ENCODE measurements at regions not wholly inside any gene's neighbourhood (a gene's known extent, or its start where the extent isn't known, plus 50 kb on each side); places are given as distances from the start of the nearest gene placed in this dataset.

DNA sequence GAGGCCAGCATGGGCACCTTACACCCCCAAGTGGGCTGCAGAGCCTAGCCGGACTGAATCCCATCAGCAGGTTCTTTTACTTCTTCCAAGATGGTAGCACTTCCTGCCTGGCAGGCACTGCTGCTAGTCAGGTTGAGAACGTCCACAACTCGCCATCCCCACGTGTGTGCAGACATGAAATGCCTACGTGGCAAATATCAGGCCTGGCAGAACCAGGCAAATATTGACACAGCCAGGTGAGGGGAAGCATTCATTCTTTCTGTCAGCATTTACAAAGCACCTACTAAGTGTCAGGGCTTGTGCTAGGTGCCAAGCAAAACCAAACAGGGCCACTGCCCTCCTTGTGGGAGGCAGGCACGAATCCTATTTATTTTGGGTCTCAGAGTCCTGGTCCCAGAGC, 52.3 kb upstream of the SIM2 start:
- H3K4me2 ChIP-seq (ENCODE audit: low read depth, low read length, poor library complexity, severe bottlenecking) = no peak overlapping the region
- no peaks in the 10 kb centered on the region for H3F3A ChIP-seq (ENCODE audit: insufficient read depth)
- no peak overlapping the region for H3K9ac ChIP-seq (ENCODE audit: low read length)
- no peak overlapping the region for H3K4me3 ChIP-seq (ENCODE audit: insufficient read depth, low read length, poor library complexity, severe bottlenecking)
- no peaks in the 10 kb centered on the region for H3K27me3 ChIP-seq (ENCODE audit: low read length)
- H3K27ac ChIP-seq (ENCODE audit: low read depth, low read length) = no peak overlapping the region
- no peaks in the 10 kb centered on the region for H3K36me3 ChIP-seq (ENCODE audit: low read length)
- H3K9me3 ChIP-seq (ENCODE audit: insufficient read depth, low read length) = no peaks in the 10 kb centered on the region
- TF ChIP-seq, protein P1, sequence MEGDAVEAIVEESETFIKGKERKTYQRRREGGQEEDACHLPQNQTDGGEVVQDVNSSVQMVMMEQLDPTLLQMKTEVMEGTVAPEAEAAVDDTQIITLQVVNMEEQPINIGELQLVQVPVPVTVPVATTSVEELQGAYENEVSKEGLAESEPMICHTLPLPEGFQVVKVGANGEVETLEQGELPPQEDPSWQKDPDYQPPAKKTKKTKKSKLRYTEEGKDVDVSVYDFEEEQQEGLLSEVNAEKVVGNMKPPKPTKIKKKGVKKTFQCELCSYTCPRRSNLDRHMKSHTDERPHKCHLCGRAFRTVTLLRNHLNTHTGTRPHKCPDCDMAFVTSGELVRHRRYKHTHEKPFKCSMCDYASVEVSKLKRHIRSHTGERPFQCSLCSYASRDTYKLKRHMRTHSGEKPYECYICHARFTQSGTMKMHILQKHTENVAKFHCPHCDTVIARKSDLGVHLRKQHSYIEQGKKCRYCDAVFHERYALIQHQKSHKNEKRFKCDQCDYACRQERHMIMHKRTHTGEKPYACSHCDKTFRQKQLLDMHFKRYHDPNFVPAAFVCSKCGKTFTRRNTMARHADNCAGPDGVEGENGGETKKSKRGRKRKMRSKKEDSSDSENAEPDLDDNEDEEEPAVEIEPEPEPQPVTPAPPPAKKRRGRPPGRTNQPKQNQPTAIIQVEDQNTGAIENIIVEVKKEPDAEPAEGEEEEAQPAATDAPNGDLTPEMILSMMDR (IDR thresholded peaks at IDR 0.05; ENCODE audit: insufficient read depth, low read length, poor library complexity, severe bottlenecking) = no peak
- TF ChIP-seq EZH2phosphoT487 (conservative IDR thresholded peaks at IDR 0.05; ENCODE audit: low read length) = no peak
- no peaks in the 10 kb centered on the region for H4K20me1 ChIP-seq (ENCODE audit: low read depth, low read length)
- H3K9me2 ChIP-seq (replicated peaks; ENCODE audit: insufficient read depth, low read length) = no peaks in the 10 kb centered on the region
- no peak overlapping the region for H2AFZ ChIP-seq (ENCODE audit: low read depth, low read length, severe bottlenecking)
- H3K79me2 ChIP-seq (ENCODE audit: insufficient read depth, low read length) = no peaks in the 10 kb centered on the region

GRCh38 chr21:36647279-36648093, 51.4 kb upstream of the SIM2 start:
- H3K79me2 ChIP-seq (ENCODE audit: insufficient read depth, low read length) = no peaks in the 10 kb centered on the region
- no peaks in the 10 kb centered on the region for H3K9me3 ChIP-seq (ENCODE audit: insufficient read depth, low read length)
- no peak overlapping the region for H3K9ac ChIP-seq (ENCODE audit: low read length)
- H3K27ac ChIP-seq (ENCODE audit: low read depth, low read length) = no peak overlapping the region
- H3K4me3 ChIP-seq (ENCODE audit: insufficient read depth, low read length, poor library complexity, severe bottlenecking) = no peak overlapping the region
- no peak overlapping the region for H2AFZ ChIP-seq (ENCODE audit: low read depth, low read length, severe bottlenecking)
- no peak overlapping the region for H3K4me2 ChIP-seq (ENCODE audit: low read depth, low read length, poor library complexity, severe bottlenecking)
- no peaks in the 10 kb centered on the region for H3K9me2 ChIP-seq (replicated peaks; ENCODE audit: insufficient read depth, low read length)
- H3K27me3 ChIP-seq (ENCODE audit: low read length) = no peaks in the 10 kb centered on the region
- TF ChIP-seq EZH2phosphoT487 (conservative IDR thresholded peaks at IDR 0.05; ENCODE audit: low read length) = no peak
- TF ChIP-seq, protein P1 (IDR thresholded peaks at IDR 0.05; ENCODE audit: insufficient read depth, low read length, poor library complexity, severe bottlenecking) = no peak
- H3K36me3 ChIP-seq (ENCODE audit: low read length) = no peaks in the 10 kb centered on the region
- no peaks in the 10 kb centered on the region for H3F3A ChIP-seq (ENCODE audit: insufficient read depth)
- H4K20me1 ChIP-seq (ENCODE audit: low read depth, low read length) = no peaks in the 10 kb centered on the region
